OCI-LY1 (cell line): ENCODE measurements at regions not wholly inside any gene's neighbourhood (a gene's known extent, or its start where the extent isn't known, plus 50 kb on each side); places are given as distances from the start of the nearest gene placed in this dataset.

ENCODE experiments used
- CTCF ChIP-seq: fragments of 200-600 bp; sonication (generic), shearing (Covaris generic); IDR thresholded peaks from 2 replicates; pipeline ENCODE4 v1.5.1; 2017; ENCODE audit warnings: mild to moderate bottlenecking, antibody characterized with exemption, low read length, moderate library complexity, mixed read lengths
- EZH2 ChIP-seq: fragments of 200-600 bp; sonication (generic), shearing (Covaris generic); IDR thresholded peaks from 2 replicates; pipeline ENCODE4 v1.8.0; 2017; ENCODE audit warnings: borderline replicate concordance, mixed run types, mild to moderate bottlenecking, antibody characterized with exemption, low read length, moderate library complexity, mixed read lengths

- no peak for TF ChIP-seq CTCF
- no peak for TF ChIP-seq EZH2
Observed at GRCh38 chr5:117405197-117405596, 830.6 kb upstream of the SEMA6A start.
